NCI-H526 (cell line): ENCODE measurements at regions not wholly inside any gene's neighbourhood (a gene's known extent, or its start where the extent isn't known, plus 50 kb on each side); places are given as distances from the start of the nearest gene placed in this dataset.

Source experiments
- DNase-seq, 2 experiments: peaks; one replicate each; lab custom pipeline; 2025; lab: John Stamatoyannopoulos, UW

DNA sequence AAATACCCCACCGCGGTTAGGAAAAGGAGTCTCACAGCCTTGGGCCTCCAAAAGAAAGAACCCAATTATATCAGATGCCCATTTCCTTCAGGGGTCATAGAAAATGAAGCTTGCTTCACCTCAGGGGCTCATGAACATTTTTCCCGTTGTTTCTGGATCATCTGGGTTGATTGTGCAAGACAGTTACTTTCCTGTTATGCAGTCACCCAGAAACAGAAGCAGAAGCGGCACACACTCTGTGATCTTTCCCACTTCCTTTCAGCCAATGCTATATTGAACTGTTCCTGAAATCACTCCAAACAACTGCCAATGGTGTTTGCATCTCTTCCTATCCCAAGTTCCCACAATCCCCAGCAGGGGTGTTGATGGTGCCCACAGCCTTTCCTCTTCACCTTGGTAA, 295.6 kb upstream of the RASGRP1 start:
- no peak for DNase-seq

DNA sequence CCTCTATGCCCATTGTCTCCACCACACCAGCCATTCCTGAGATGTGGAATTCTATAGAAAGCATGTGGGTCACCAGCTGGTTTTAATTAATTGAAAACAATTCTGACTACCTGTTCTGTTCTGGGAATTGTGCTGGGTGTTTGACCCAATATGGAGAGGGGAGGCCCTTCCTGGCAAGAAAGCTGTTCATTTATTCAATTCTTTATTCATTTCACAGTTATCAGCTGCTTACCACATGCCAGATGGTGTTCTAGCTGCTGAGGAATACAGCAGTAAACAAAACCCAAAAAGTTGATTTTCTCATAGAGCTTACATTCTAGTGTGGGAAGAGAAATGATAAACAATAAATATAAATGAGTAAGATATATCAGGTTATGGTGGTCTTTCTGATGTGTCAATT, 296.1 kb upstream of the RASGRP1 start:
- DNase-seq, result no peak

DNA sequence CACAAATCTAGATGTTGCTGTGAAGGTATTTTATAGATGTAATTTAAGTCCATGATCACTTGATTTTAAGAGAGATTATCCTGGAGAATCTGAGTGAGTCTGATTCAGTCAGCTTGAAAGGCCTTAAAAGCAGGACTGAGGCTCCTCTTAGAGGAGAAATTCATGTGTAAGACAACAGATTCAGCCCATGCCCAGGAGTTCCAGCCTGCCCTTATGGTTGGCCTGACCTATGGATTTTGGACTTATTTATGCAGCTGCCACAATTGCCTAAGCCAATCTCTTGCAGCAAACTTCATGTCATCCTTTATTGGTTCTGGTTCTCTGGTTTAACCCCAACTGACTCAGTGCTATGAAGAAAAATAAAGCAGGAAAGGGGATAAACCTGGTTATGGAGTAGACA, 296.5 kb upstream of the RASGRP1 start:
- no peak for DNase-seq

DNA sequence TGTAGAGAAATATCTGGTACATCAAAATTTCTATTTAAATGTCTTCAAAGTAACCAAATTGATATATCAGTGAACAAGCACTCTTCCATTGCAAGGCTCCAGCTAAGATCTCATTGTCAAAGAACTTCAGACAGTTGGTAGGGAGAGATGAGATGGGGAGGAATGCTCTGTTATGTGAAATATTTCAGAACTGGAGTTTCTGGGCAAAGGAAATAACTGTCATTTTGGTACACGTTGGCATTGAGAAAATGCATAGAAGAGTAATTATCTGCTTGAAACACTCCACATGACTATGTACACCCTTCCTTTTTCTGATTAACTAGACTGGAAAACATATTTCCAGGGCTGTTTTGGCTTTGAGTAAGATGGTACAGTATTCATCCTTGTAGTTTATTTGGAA, 297.5 kb upstream of the RASGRP1 start:
- no peak for DNase-seq

DNA sequence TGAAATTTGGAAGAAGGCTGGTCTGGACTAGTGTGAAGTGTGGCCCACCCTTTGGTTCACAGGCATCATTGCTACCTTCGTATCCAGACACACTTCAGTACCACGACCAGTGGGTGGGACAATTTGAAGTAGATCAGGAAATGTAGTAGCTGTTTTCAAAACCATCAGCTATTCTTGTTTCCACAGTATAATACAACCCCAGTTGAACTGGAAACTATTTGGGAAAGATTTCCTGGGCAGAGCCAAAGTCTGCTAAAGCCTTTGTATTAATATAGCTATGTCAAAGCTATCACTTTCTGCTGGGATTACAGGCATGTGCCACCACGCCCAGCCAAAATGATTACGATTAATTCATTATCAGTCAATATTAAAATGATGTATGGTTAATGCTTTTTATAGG, 298.8 kb upstream of the RASGRP1 start:
- DNase-seq, result no peak

DNA sequence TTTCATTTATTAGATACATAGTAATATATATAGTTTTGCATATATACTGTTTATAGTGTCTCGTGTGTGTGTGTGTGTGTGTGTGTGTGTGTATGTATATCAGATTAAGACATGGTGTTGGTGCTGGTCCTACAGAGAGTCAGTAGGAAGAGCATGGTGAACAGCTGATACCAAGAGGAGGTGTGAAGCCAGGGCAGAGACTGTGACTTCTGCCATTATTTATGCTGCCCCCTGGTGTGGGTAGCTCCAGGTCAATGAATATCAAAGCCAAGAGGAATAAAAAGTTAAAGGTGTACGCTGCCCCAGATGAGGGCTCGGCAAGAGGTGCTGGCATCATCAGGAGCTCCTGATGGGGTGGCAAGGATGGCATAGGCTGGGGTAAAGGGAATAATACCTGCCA, 299.5 kb upstream of the RASGRP1 start:
- DNase-seq, result no peak

DNA sequence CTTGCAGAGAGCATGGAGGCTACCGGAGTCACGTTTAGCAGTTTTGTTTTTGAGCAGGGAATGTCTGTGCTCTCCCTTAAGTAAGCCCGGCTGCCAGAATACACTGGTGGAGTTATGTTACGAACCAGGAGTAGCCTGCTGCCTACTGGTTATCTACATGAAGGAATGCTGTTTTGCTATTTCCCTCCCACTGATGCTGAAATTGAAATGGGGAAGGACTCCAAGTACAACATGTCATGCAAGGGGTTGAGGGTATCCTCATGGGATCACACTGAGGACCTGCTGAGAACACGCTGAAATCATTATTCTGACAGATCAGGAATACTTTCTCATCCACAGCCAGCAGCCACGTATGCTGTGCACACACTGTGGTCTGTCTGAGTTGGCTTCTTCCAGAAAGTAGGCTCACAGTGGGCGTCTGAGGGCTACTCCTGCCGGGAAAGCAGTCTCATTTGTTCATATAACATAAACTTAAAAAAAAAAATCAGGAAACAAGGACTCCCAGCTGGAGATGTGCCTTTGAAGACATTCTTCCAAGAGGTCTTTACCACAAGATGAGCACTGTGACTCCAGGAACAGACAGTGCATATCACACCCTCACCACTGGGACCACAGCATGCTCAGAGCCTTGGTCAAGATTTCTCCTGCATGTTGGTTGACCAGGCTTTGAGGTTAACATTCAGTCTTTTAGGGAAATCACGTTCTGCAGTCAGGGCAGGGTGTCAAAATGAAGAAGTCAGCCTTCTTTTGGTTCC, 300.4 kb upstream of the RASGRP1 start:
- DNase-seq, result no peak

DNA sequence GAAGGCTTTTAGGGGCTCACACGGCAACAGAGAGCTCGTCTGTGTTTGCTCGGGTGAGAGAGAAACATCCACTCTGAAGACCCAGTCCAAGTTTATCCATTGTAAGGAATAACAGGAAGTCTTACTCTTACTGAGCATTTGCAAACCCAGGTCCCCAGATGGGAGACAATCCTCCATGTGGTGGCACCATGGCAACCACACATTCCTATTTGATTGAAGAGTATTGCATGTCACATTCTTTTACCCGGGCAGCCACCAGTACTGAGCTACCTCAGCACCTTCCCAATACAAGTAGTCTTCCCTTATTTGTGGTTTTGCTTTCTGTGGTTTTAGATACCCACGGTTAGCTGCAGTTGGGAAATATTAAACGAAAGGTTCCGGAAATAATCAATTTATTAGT, 302.9 kb upstream of the RASGRP1 start:
- no peak for DNase-seq

DNA sequence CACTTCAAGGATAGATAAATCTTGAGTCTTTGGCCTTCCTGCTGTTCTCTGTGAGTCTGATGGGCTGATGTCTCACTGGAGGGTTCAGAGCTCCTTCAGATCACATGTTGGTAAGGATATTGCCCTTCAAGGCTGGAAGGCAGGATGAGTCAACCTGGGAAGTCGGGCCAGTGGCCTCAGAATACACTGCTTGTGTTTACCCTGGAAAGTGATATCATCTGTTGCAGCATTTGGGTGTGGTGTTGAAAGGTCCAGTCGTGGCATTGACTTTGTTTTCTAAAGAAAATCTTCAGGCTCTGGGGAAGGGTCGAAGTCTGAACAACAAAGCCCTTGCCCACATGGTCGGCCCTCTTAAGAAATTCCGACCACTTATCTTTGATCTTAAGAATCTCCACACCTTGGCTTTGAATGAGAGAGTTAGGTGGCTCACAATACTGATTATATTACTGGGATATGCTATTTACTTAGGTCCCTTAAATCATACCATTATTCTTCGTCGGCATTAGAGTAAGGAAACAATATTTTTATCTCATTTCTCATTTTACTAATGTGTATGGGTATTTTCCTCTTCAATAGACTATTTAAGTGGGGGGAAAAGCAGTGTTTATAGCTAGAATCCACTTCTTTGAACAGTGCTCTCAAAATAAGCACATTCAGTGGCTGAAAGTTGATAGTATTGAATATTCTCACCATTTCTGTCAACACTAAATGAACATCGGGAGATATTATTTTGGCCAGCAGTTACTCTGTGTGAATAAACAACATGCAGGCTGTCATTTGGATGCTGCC, 303.9 kb upstream of the RASGRP1 start:
- no peak for DNase-seq

DNA sequence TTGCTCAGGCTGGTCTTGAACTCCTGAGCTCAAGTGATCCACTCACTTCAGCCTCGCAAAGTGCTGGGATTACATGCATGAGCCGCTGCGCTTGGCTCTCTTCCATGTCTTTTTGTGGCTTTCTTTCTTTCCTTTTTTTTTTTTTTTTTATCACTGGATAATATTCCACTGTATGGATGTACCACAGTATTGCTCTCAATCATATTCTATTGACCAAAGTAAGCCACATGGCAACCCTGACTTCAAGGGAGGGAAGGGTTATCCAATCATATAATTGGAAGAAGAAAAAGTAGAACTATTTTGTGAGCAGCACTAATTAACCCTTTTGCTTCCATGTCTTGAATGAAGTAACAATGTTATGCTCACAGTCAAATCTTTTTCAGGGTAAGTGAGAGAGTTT, 307.0 kb upstream of the RASGRP1 start:
- no peak for DNase-seq

DNA sequence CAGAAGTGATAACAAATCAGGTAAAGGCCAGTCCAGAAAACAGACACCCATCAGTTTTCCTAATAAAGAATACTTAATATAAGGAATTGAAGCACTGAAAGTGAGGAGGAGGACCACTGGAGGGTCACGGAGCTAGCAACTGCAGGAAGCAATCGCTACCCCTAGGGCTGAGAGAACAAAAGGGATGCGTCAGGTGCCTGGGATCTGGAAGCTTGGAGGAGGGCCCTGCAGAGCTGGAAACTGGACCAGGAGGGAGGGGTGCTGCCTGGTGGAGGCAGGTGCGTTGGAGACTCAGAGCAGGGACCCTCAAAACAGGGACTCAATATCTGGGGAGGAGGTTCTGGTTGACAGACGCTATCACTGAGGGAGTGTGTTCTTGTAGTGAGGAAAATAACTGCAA, 308.1 kb upstream of the RASGRP1 start:
- no peak for DNase-seq

DNA sequence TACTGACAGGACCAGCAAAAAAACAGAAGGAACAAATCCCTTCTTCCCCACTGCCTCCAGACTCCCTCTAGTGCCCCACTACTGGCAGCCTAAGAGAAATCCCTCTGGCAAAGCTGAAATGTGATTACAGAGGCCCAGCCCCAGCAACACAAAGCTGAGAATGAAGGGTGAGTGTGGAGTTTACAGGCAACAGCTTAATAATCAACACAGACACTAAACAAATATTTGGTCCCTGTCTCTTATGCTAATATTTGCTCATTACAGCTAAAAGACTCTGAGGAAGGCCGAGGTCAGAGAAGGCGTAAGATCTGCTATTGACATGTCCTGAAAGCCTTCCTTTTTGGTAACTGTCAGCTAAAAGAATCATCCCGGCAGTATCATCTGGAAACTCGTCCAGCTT, 308.5 kb upstream of the RASGRP1 start:
- DNase-seq, result no peak

DNA sequence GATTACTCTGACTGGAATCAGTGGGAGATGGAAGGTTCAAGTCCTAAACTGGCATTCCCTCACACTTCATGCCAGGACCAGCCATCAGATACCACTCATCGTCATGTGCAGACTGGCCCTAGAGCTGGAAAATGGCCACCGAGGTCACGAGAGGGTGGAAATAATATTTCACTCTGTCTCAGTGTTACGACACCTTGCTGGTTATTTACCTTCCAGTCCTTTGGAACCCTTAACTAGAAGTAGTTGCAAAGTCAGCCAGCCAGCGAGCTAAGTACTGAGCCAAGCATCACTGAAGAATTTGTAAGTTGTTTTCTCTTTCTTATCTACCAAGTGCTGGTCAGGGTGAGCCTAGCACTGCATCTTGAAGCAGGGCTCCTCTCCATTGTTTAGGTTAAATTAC, 309.9 kb upstream of the RASGRP1 start:
- DNase-seq, result no peak

DNA sequence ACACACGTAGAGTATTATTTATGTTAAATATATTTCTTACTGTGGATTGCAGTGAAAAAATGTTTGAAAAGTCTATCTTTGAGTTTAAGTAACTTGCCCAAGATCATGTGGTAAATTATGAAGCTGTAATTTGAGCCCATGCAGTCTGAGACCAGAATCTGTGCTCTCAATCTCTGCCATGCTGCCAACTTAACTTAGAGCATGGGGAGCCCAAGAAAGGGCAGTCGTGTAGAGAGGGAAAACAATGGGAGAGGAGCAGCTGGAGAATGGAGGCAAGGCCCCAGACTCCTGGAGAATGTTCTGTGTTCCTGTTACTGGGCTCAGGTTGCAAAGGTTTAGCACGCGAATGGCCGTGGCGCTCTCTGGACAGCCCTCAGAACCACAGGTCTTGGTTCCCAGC, 311.6 kb upstream of the RASGRP1 start:
- DNase-seq, result no peak

DNA sequence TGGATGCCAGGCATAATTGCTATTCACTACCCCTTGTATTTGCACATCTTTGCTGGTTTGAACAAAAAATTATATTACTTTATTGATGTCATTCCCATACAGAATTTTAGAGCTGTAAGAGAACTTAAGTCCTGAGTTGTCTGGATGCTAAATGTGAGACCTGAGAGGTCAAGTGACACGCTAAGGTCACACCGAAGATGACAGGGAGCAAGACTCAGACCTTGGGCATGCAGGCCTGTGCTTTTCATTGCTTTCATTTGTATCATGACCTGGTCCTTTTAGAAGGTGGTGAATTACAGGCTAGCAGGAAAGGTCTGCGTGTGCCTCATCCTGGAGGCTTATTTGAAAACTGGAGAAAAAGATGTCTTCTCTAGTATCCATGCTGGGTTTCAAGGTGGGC, 312.0 kb upstream of the RASGRP1 start:
- no peak for DNase-seq

DNA sequence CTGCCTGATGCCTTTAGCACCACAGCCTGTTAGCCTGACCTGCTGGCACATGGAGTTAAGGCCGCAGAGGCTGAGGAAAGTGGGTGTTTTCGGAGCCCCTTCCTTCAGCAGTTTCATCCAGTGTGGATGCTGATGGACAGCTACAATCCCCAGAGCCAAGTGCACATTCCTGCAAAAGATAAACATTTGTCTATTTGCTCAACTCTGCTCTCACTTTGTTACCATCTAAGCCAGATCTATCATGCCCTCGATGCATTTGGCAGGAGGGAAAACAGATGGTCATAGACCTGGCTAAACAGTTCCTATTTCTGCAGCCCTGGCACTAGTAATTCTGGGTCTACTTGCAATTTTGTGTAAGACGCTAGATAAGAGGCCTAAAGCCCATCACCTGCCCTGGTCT, 312.9 kb upstream of the RASGRP1 start:
- no peak for DNase-seq

DNA sequence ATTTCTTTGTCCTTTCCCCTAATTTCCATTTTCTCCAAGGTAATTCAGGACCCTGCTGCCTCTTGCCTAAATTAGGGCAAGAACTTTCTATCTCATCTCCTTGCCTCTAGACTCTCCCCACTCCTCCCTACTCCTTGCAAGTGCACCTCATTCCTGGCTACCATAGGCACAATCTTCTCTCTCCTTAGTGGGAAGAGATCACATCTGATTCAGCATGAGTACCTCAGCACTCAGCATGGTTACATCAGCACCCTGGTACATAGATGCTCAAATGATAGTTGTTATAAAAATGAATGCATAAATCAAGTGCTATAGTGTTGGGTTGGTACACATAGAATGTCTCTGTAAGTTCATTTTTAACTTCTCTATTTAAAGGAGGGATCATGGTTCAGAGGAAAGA, 313.4 kb upstream of the RASGRP1 start:
- DNase-seq, result no peak

DNA sequence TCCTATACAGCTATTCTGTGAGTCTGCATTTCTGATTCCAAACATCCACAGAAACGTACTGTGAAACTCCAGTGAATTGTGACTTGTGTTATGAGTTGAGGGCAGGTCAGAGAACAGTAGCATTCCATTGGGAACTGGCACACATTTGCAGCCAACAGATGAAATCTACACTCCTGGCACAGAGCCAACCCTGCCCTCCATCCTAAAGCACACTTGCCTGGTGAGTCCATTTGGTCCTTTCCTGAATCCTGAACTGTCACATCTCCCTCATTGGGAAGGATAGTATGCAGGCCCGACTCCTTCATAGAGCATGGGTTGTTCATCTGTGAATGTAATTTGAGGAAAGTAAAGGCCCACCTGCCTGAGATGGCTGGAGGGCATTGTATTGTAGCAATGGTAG, 314.3 kb upstream of the RASGRP1 start:
- DNase-seq, result no peak

DNA sequence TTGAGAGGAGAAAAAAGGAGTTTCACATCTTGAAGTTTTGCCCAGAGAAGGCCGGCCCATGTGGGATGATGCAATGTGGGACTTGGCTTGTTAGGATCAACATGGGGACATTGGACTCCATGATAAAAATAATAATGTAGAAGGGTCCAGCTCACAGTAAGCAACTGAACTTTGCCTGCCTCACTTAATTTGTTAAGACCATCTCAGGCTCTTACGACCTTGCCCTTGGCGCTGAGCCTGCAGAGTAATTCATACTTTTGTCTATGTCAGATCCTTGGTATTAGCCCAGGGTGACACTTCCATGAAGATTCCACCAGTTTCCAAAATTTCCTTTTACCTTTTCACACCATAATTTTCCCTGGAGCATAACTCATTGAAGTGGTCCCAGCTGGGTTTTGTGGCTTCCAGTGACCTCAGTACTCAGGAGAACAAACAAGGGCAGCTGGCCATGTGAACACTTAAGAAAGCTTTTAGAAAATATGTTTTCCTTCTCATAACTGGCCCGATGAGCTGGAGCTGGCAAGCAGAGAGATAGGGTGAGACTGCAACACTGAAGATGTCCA, 315.4 kb upstream of the RASGRP1 start:
- DNase-seq, result no peak

DNA sequence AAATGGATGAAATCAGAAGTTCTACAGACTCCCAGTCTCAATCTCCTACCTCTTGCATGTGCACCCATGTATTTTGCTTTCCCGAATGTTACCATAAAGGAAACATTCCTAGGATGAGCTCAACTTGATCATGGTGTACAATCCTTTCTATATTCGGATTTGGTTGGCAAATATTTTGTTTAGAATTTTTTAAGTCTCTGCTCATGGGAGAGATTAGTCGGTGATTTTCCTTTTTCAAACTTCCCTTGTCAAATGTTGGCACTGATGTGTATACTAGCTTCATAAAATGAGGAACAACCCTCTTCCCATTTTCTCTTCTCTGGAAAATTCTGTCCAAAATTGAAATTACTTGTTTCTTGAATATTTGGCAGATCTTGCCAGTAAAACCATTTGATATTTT, 317.6 kb upstream of the RASGRP1 start:
- no peak for DNase-seq

DNA sequence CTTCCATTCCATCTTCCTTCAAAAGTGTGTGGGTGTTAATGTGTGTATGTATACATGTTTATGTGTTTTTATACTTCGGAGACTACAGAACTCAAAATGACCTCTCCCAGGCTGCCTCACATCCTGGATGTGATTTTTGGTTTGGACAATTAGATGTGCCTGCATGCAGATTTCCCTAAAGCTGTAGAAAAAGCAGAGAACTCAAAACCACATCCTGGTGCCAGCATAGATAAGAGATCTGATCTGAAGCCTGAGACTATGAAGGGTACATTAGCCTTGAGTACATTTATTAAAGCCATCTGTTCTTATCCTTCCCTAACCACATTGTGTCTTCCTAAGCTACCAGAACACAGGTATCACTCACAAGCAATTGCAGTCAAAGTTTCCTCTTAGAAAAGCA, 319.4 kb upstream of the RASGRP1 start:
- DNase-seq, result no peak

DNA sequence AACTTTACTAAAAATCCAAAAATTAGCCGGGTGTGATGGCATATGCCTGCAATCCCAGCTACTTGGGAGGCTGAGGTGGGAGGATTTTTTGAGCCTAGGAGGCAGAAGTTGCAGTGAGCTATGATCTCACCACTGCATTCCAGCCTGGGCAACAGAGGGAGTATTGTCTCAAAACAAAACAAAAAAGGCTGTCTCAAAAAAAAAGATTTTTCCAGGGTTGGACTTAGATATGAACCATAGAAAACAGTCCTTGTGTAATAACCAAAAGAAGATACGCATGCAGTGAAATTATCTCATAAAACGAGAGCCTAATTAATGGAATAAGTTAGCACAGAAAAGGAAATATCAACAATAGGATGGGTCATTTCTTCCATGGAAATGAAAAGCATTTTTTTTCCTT, 320.4 kb upstream of the RASGRP1 start:
- DNase-seq, result no peak

DNA sequence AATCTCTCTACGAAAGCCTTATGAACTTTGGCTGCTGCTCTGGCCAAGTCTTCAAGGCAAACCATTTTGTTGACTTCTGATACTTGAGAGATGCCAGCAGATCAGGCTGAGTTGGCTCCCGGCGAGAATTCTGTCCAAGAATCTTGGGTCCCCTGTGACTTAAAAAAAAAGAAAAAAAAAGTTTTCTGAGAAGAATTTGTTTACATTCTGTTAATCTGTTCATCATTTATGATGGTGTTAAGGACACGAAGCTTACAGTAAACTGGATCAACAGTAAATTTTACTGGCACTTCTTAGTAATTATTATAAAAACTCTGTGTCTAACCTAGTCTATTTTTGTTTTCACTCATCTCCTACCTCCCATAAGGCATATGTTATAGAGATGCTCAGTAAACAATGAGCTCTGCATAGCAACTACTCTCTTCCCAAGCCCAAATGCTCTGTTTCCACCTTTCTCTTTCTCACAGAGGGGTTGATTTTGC, 320.9 kb upstream of the RASGRP1 start:
- DNase-seq, result no peak
